Spinal cord (tissue), 9 donors: ENCODE measurements at regions not wholly inside any gene's neighbourhood (a gene's known extent, or its start where the extent isn't known, plus 50 kb on each side); places are given as distances from the start of the nearest gene placed in this dataset.
"Not testable (repeated sequence)": the region's sequence is repeated elsewhere in the genome, so short reads cannot be mapped to it uniquely, and the experiment has no call there.

Experiments
- DNase-seq, 6 donors: peaks; one replicate each; pipeline versions ENCODE4 v3.0.0 to v3.0.0-alpha.2; 2013 to 2015; ENCODE audit warnings: low spot score in 6 of 6, low read depth in 4 of 6
- H3K27ac ChIP-seq: one replicate; pipeline ENCODE4 v1.5.1; 2013; ENCODE audit warnings: low read depth, low read length, control low read depth
- H3K27me3 ChIP-seq: one replicate; pipeline ENCODE4 v1.6.1; 2013; ENCODE audit warnings: low read length; ENCODE audit not compliant: control insufficient read depth, insufficient read depth
- H3K36me3 ChIP-seq: one replicate; pipeline ENCODE4 v1.6.1; 2013; ENCODE audit warnings: low read length; ENCODE audit not compliant: control insufficient read depth, insufficient read depth
- H3K4me1 ChIP-seq: one replicate; pipeline ENCODE4 v1.6.1; 2013; ENCODE audit warnings: low read length; ENCODE audit not compliant: control insufficient read depth, insufficient read depth
- H3K4me3 ChIP-seq: one replicate; pipeline ENCODE4 v1.5.1; 2013; ENCODE audit warnings: low read depth, low read length, control low read depth
- H3K9me3 ChIP-seq: one replicate; pipeline ENCODE4 v1.6.1; 2013; ENCODE audit warnings: low read length; ENCODE audit not compliant: control insufficient read depth, insufficient read depth
- WGBS: methylation state at CpG from one replicate; pipeline ENCODE4 v1.1.5; 2013; ENCODE audit warnings: missing lambda C conversion rate; ENCODE audit not compliant: insufficient coverage; 5-methylcytosine and 5-hydroxymethylcytosine counted together
- donor health status: healthy.

DNA sequence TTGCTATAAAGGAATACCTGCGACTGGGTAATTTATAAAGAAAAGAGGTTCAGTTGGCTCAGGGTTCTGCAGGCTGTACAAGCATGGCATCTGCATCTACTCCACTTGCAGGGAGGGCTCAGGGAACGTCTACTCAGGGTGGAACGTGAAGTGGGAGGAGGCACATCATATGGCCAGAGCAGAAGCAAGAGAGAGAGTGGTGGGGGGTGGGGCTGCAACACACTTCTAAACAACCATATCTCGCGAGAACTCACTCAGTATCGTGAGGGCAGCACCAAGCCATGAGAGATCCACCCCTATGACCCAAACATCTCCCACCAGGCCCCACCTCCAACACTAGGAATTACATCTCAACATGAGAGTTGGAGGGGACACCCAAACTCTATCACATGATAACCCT is 109.8 kb upstream of the SCAF8 start:
- H3K27ac ChIP-seq, result no peak overlapping the region
- H3K4me1 ChIP-seq, result no peaks in the 10 kb centered on the region
- no peaks in the 10 kb centered on the region for H3K9me3 ChIP-seq
- H3K27me3 ChIP-seq, result no peaks in the 10 kb centered on the region
- no peak for DNase-seq
- H3K36me3 ChIP-seq, result no peaks in the 10 kb centered on the region
- no peak overlapping the region for H3K4me3 ChIP-seq
- WGBS, result 100% methylated on average over 3 of the region's 6 CpGs

DNA sequence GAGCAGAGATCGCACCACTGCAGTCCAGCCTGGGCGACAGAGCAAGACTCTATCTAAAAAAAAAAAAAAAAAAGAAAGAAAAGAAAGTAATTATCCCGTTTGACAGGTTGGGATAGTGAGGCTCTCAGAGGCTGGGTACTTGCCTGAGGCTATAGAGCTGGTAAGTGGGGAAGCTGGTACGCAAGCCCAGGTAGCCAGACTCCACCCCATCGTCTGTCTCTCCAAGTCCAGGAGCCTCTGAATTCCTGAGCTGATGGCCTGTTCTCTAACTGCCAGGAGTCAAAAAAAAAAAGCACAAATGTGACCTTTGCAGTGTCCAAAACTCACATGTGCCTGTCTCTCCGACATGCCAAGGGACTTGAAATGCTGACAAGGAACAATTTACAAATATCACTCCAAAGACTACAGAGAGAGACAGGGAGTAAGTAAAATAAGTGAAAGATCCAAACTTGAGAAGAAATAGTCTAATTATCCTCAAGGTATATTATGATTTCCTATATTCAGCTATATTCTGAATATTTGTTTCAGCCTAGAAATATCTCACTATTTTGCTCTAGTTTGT is 109.1 kb upstream of the SCAF8 start:
- Histone ChIP-seq H3K27me3 (no peaks in the 10 kb centered on the region), H3K9me3 (no peaks in the 10 kb centered on the region), H3K4me3 (no peak overlapping the region), H3K4me1 (no peaks in the 10 kb centered on the region), H3K36me3 (no peaks in the 10 kb centered on the region), H3K27ac (no peak overlapping the region)
- 89% methylated on average over 3 of the region's 6 CpGs for WGBS
- DNase-seq, result no peak

DNA sequence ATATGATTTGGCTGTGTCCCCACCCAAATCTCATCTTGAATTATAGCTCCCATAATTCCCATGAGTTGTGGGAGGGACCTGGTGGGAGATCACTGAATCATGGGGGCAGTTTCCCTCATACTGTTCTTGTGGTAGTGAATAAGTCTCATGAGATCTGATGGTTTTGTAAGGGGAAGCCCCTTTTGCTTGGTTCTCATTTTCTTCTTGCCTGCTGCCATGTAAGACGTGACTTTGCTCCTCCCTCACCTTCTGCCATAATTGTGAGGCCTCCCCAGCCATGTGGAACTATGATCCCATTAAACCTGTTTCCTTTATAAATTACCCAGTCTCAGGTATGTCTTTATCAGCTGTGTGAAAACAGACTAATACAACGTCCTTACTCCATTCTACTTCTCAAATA is 108.5 kb upstream of the SCAF8 start:
- not testable (repeated sequence) for H3K4me1 ChIP-seq

DNA sequence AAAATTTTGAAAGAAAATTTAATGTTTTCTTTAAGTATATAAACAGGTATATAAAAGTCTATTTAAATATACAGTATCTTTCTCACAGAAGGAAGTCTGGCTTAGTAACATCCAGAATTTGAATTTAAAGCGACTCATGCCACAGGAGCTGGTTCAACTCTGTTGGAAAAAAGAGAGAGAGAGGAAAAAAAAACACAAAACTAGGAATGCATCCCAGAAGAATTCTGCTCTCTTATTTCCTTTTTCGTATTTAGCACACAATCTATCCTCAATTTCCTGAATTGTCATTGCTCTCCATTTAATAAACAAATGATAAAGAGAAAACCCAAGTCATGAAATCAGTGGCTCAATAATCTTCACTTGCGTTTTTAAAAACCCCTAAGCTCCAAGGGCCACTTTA is 107.5 kb upstream of the SCAF8 start:
- no peaks in the 10 kb centered on the region for H3K27me3 ChIP-seq
- 67% methylated on average over 1 of the region's 3 CpGs for WGBS
- no peaks in the 10 kb centered on the region for H3K36me3 ChIP-seq
- H3K4me3 ChIP-seq, result no peak overlapping the region
- H3K4me1 ChIP-seq, result no peaks in the 10 kb centered on the region
- DNase-seq, result no peak
- H3K27ac ChIP-seq, result no peak overlapping the region
- no peaks in the 10 kb centered on the region for H3K9me3 ChIP-seq

More for the DNA sequence above, 108.5 kb upstream of the SCAF8 start:
- H3K9me3 ChIP-seq, H3K4me3 ChIP-seq, H3K27me3 ChIP-seq, DNase-seq, H3K36me3 ChIP-seq, H3K27ac ChIP-seq: not testable (repeated sequence)
- no CpG with 5 or more reads among the region's 2 CpGs for WGBS

DNA sequence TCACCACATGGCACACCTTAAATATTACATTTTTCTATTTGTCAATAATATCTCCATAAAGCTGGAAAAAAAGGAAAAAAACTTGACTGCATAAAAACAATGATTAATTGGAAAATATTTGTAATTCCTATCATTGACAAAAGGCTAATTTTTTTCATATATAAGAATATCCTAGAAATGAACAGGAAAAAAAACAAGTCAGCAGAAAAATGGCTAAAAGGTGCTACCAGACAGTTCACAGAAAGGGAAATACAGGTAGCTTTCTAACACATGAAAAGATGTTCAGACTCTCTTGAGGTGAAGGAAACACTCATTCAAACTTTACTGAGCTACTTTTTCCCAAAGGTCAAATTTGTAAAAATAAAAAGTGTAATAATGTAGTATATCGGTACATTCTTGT is 104.1 kb upstream of the SCAF8 start:
- Histone ChIP-seq H3K36me3 (no peaks in the 10 kb centered on the region), H3K4me3 (no peak overlapping the region), H3K27ac (no peak overlapping the region), H3K27me3 (no peaks in the 10 kb centered on the region), H3K4me1 (no peaks in the 10 kb centered on the region), H3K9me3 (no peaks in the 10 kb centered on the region)
- no peak for DNase-seq
- no CpG with 5 or more reads among the region's 1 CpG for WGBS

DNA sequence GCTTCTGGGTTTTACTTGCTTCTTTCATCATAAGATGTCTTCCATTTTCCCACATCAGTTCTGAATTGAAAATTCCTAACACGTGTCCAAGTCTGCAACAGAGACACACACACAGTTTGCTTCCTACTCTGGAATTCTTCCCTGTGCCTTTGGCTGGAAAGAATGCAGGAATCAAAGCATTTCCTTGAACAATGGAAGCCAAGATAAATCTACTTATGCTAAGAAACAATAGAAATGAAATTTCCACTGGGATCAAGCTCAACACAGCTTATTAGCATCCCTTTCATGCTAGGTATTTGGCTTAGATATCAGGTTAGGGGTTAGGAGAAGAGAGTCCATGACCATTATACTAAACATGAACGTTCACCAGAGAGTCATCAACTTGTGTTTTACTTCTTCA is 101.1 kb upstream of the SCAF8 start:
- WGBS, result 20% methylated on average over 1 of the region's 2 CpGs
- DNase-seq, result peak in 1 of 6 donors; percentile 52
- Histone ChIP-seq H3K27me3 (no peaks in the 10 kb centered on the region), H3K27ac (no peak overlapping the region), H3K4me1 (no peaks in the 10 kb centered on the region), H3K36me3 (no peaks in the 10 kb centered on the region), H3K4me3 (no peak overlapping the region), H3K9me3 (no peaks in the 10 kb centered on the region)

DNA sequence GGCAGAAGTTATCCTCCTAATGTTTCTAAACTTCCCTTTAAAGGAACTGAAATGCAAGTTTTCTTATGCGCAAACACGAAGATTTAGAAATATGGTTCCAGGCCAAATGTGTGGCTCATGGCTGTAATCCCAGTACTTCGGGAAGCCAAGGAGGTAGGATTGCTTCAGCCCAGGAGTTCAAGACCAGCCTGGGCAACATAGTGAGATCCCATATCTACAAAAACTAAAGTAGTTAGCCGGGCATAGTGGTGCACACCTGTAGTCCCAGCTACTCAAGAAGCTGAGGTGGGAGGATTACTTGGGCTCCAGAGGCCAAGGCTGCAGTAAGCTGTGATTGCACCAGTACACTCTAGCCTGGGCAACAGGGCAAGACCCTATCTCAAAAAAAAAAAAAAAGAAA is 95.8 kb upstream of the SCAF8 start:
- Histone ChIP-seq H3K36me3 (no peaks in the 10 kb centered on the region), H3K27ac (no peak overlapping the region), H3K4me1 (no peaks in the 10 kb centered on the region), H3K27me3 (no peaks in the 10 kb centered on the region), H3K9me3 (no peaks in the 10 kb centered on the region), H3K4me3 (no peak overlapping the region)
- WGBS, result 90% methylated on average over 3 of the region's 4 CpGs
- DNase-seq, result no peak

DNA sequence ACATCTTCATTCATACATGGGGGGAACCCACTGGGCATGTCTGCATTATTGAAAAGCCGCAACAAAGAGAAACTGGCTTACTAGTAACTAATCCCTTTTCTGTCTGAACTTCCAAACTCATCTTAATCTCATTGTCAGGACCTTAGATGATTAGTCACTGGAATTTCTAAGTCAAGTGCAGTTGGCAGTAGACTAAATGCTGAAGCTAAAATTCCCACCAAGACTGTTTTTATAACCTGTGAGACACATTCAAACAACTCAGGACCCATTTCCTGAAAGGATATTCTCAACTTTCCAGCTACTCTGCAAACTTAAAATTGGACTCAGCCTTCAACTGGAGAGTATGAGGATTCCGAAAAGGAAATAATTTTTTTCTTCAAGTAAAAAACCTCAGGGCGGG is 94.8 kb upstream of the SCAF8 start:
- Histone ChIP-seq H3K9me3 (no peaks in the 10 kb centered on the region), H3K36me3 (no peaks in the 10 kb centered on the region), H3K27ac (no peak overlapping the region), H3K4me1 (no peaks in the 10 kb centered on the region), H3K27me3 (no peaks in the 10 kb centered on the region), H3K4me3 (no peak overlapping the region)
- DNase-seq, result no peak
- no CpG with 5 or more reads among the region's 3 CpGs for WGBS

DNA sequence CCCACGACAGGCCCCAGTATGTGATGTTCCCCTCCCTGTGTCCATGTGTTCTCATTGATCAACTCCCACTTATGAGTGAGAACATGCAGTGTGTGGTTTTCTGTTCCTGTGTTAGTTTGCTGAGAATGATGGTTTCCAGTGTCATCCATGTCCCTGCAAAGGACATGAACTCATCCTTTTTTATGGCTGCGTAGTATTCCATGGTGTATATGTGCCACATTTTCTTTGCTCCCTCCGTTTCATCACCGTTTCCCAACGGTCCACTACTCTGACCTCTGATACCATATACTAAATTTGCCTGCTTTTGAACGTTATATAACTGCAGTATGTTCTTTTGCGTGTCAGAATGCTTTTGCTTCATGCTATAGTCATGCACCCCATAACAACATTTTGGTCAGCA is 94.0 kb upstream of the SCAF8 start:
- H3K9me3 ChIP-seq, H3K27me3 ChIP-seq, H3K36me3 ChIP-seq, DNase-seq, H3K27ac ChIP-seq, H3K4me1 ChIP-seq, H3K4me3 ChIP-seq: not testable (repeated sequence)
- 85% methylated on average over 4 of the region's 7 CpGs for WGBS

DNA sequence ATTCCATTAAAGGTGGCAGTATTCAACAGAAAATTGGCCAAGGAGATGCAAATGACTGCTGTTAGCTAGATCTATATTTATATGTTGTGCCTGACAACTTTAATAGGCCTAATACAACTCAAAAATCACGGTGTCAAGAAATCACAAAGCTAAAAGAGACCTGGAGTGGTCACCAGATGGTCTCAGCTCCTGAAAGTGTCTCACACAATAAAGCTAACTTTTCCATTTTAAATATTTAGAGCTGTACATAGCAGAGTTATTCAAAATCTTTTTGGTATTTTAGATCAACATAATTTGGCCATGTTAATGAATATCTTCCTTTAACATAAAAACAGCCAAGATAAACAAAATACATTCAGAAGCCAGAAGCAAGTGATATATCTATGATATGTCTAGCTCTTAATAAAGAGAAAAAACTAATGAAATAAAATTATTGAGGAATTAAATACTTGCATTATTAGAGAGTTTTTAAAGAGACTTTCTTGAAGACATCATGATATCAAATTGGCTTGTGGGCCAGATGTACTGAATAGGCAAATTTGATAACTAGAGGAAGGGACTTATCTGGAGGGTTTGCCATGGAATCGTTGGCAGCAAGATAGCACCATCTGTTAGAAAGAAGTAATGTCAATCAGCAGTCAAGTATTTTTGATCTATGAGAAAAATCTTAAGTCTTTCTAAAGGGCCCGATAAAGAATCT is 84.9 kb upstream of the SCAF8 start:
- H3K4me3 ChIP-seq, result no peak overlapping the region
- H3K27me3 ChIP-seq, result no peaks in the 10 kb centered on the region
- no peaks in the 10 kb centered on the region for H3K36me3 ChIP-seq
- peak in 1 of 6 donors; percentile 77 for DNase-seq
- H3K9me3 ChIP-seq, result no peaks in the 10 kb centered on the region
- H3K4me1 ChIP-seq, result no peaks in the 10 kb centered on the region
- 83% methylated on average over 1 of the region's 3 CpGs for WGBS
- no peak overlapping the region for H3K27ac ChIP-seq
